SK-N-SH (cell line): ENCODE measurements at regions not wholly inside any gene's neighbourhood (a gene's known extent, or its start where the extent isn't known, plus 50 kb on each side); places are given as distances from the start of the nearest gene placed in this dataset.

Experiments used
- CTCF ChIA-PET: fragments of 300-600, 350-600 bp; formaldehyde crosslinking; extraction: SDS; loops from one replicate; lab custom pipeline; 2021; lab: Yijun Ruan, JAX
- POLR2A ChIA-PET: fragments of 350-600 bp; sonication (Branson Sonifier 250); formaldehyde crosslinking; extraction: SDS; loops from one replicate; lab custom pipeline; 2020; ENCODE audit warnings: antibody characterized with exemption, inconsistent platforms; lab: Yijun Ruan, JAX
- DNase-seq: peaks from one replicate; pipeline ENCODE4 v3.0.0; 2012
- H2AFZ ChIP-seq: fragments of 200-600 bp; sonication (generic); 2 replicates; pipeline ENCODE4 v1.8.1; 2016; ENCODE audit warnings: antibody characterized with exemption, mild to moderate bottlenecking, low read depth
- H3F3A ChIP-seq: fragments of 200-600 bp; sonication (generic); replicated peaks from 2 replicates; pipeline ENCODE3; 2016; ENCODE audit warnings: antibody characterized with exemption, mild to moderate bottlenecking; ENCODE audit not compliant: insufficient read depth
- H3K27ac ChIP-seq, 2 experiments: fragments of 200-500 bp in 1 of 2; fragments of 200-600 bp in 1 of 2; sonication (Bioruptor generic) in 1 of 2; sonication (generic), shearing (Covaris generic) in 1 of 2; 2 replicates each; pipeline versions ENCODE4 v1.5.1 to v1.6.1; 2014 to 2016; ENCODE audit warnings: low read depth in 2 of 2, inconsistent platforms in 1 of 2, low read length in 1 of 2, mild to moderate bottlenecking in 1 of 2, mixed read lengths in 1 of 2
- H3K27me3 ChIP-seq: fragments of 200-600 bp; sonication (generic), shearing (Covaris generic); 2 replicates; pipeline ENCODE4 v1.6.1; 2016; ENCODE audit warnings: mixed run types; ENCODE audit not compliant: insufficient read depth
- H3K36me3 ChIP-seq, 2 experiments: fragments of 200-500 bp in 1 of 2; fragments of 200-600 bp in 1 of 2; sonication (Bioruptor generic) in 1 of 2; sonication (generic) in 1 of 2; replicated peaks in 1 of 2; 2 replicates each; pipeline versions ENCODE3 to v1.5.1; 2014 to 2016; ENCODE audit warnings: low read length in 1 of 2, mild to moderate bottlenecking in 1 of 2; ENCODE audit not compliant: insufficient read depth in 2 of 2, control insufficient read depth in 1 of 2
- H3K4me1 ChIP-seq, 2 experiments: fragments of 200-500 bp in 1 of 2; fragments of 200-600 bp in 1 of 2; sonication (Bioruptor generic) in 1 of 2; sonication (generic), shearing (Covaris generic) in 1 of 2; 2 replicates each; pipeline versions ENCODE4 v1.5.1 to v1.6.1; 2014 to 2016; ENCODE audit warnings: low read depth in 1 of 2, low read length in 1 of 2, mixed run types in 1 of 2; ENCODE audit not compliant: insufficient read depth in 2 of 2, control insufficient read depth in 1 of 2
- H3K4me2 ChIP-seq: fragments of 200-600 bp; sonication (generic), shearing (Covaris generic); 2 replicates; pipeline ENCODE4 v1.6.1; 2017; ENCODE audit warnings: mixed run types
- H3K4me3 ChIP-seq, 2 experiments: fragments of 200-500 bp in 1 of 2; fragments of 200-600 bp in 1 of 2; sonication (Bioruptor generic) in 1 of 2; sonication (generic), shearing (Covaris generic) in 1 of 2; 2 replicates each; pipeline versions ENCODE4 v1.5.1 to v1.8.1; 2014 to 2016; ENCODE audit warnings: low read depth in 2 of 2, inconsistent platforms in 1 of 2, low read length in 1 of 2, mild to moderate bottlenecking in 1 of 2, mixed read lengths in 1 of 2, moderate library complexity in 1 of 2
- H3K79me2 ChIP-seq: fragments of 200-600 bp; sonication (generic); 2 replicates; pipeline ENCODE4 v1.8.1; 2017; ENCODE audit warnings: mild to moderate bottlenecking; ENCODE audit not compliant: insufficient read depth
- H3K9ac ChIP-seq: fragments of 200-600 bp; sonication (generic); 2 replicates; pipeline ENCODE4 v1.6.1; 2017; ENCODE audit warnings: mixed run types
- H3K9me2 ChIP-seq: fragments of 200-600 bp; sonication (generic); 2 replicates; pipeline ENCODE4 v1.6.1; 2017; ENCODE audit warnings: mixed run types
- H3K9me3 ChIP-seq: fragments of 200-600 bp; sonication (generic); 2 replicates; pipeline ENCODE4 v1.6.1; 2017; ENCODE audit warnings: mixed run types, mild to moderate bottlenecking, moderate library complexity
- H4K20me1 ChIP-seq: fragments of 200-600 bp; sonication (generic); 2 replicates; pipeline ENCODE4 v1.6.1; 2017; ENCODE audit warnings: mild to moderate bottlenecking, mixed run types; ENCODE audit not compliant: insufficient read depth
- EP300 ChIP-seq, 2 experiments: IDR thresholded peaks; 2 replicates each; pipeline versions ENCODE4 v1.4.0 to v1.6.1; 2012; ENCODE audit warnings: borderline replicate concordance in 1 of 2, low read depth in 1 of 2, low read length in 1 of 2
- EZH2phosphoT487 ChIP-seq: fragments of 200-600 bp; sonication (generic); IDR thresholded peaks from 2 replicates; pipeline ENCODE4 v1.6.1; 2017; ENCODE audit warnings: low read depth, mixed run types, mild to moderate bottlenecking, antibody characterized with exemption, moderate library complexity, borderline replicate concordance
- FOXJ3 ChIP-seq: sonication (generic); formaldehyde crosslinking; IDR thresholded peaks from 2 replicates; pipeline ENCODE4 v1.5.1; 2020; ENCODE audit warnings: mild to moderate bottlenecking, missing genetic modification reagents
- FOXM1 ChIP-seq: IDR thresholded peaks from 2 replicates; pipeline ENCODE4 v1.4.0; 2012; ENCODE audit warnings: low read depth, mild to moderate bottlenecking
- GABPA ChIP-seq: IDR thresholded peaks from 2 replicates; pipeline ENCODE4 v1.4.0; 2012; ENCODE audit warnings: low read depth, mild to moderate bottlenecking
- GATA2 ChIP-seq: sonication (generic); formaldehyde crosslinking; IDR thresholded peaks from 2 replicates; pipeline ENCODE4 v1.5.0; 2020; ENCODE audit warnings: mild to moderate bottlenecking, missing genetic modification reagents
- NFIC ChIP-seq: IDR thresholded peaks from 2 replicates; pipeline ENCODE4 v1.4.0; 2012; ENCODE audit warnings: borderline replicate concordance
- NRF1 ChIP-seq: IDR thresholded peaks from 2 replicates; pipeline ENCODE4 v1.6.1; 2012; ENCODE audit warnings: low read depth, mild to moderate bottlenecking, low read length
- PBX3 ChIP-seq: IDR thresholded peaks from 2 replicates; pipeline ENCODE4; 2012
- RAD21 ChIP-seq: IDR thresholded peaks from 2 replicates; pipeline ENCODE4 v1.6.1; 2012; ENCODE audit warnings: mild to moderate bottlenecking, low read length
- REST ChIP-seq: IDR thresholded peaks from 2 replicates; pipeline ENCODE4 v1.6.1; 2012; ENCODE audit warnings: mild to moderate bottlenecking, low read depth, low read length, moderate library complexity
- RFX5 ChIP-seq: IDR thresholded peaks from 2 replicates; pipeline ENCODE4 v1.6.1; 2012; ENCODE audit warnings: mild to moderate bottlenecking, improper control_type of control experiment, low read length
- RXRA ChIP-seq: IDR thresholded peaks from 2 replicates; pipeline ENCODE4 v1.4.0; 2012; ENCODE audit warnings: low read depth, mild to moderate bottlenecking, borderline replicate concordance
- SMC3 ChIP-seq: IDR thresholded peaks from 2 replicates; pipeline ENCODE4 v1.6.1; 2012; ENCODE audit warnings: low read depth, low read length, improper control_type of control experiment
- TAF1 ChIP-seq: IDR thresholded peaks from 2 replicates; pipeline ENCODE4 v1.6.1; 2012; ENCODE audit warnings: low read depth, mild to moderate bottlenecking, low read length, moderate library complexity, borderline replicate concordance
- TCF12 ChIP-seq: IDR thresholded peaks from 2 replicates; pipeline ENCODE4 v1.4.0; 2012
- TEAD4 ChIP-seq: IDR thresholded peaks from 2 replicates; pipeline ENCODE4 v1.4.0; 2012; ENCODE audit warnings: mild to moderate bottlenecking, borderline replicate concordance; ENCODE audit not compliant: insufficient read depth
- USF2 ChIP-seq: fragments of 150-350 bp; IDR thresholded peaks from 2 replicates; pipeline ENCODE4 v1.6.1; 2017; ENCODE audit warnings: antibody characterized with exemption, low read length, low read depth, borderline replicate concordance
- YY1 ChIP-seq: IDR thresholded peaks from 2 replicates; pipeline ENCODE4 v1.4.0; 2012; ENCODE audit warnings: low read depth, mild to moderate bottlenecking
- ZBTB33 ChIP-seq: IDR thresholded peaks from 2 replicates; pipeline ENCODE4 v1.4.0; 2012; ENCODE audit warnings: low read depth, borderline replicate concordance
- WGBS: methylation state at CpG from one replicate; pipeline ENCODE4 v1.1.6; 2017; ENCODE audit warnings: low lambda C conversion rate; 5-methylcytosine and 5-hydroxymethylcytosine counted together

GRCh38 chr15:62298811-62299210, 133.7 kb upstream of the C2CD4B start:
- ChIA-PET CTCF (interaction anchor here (3.4 kb wide), 1 partner anchor 8 kb away, joined by 23 read pairs; no protein-coding TSS in a partner anchor), POLR2A (no interaction called here)
- Histone ChIP-seq H3K79me2 (no peaks in the 10 kb centered on the region), H2AFZ (no peak overlapping the region), H3K4me2 (no peak overlapping the region), H4K20me1 (no peaks in the 10 kb centered on the region), H3K9me3 (no peaks in the 10 kb centered on the region), H3K9ac (no peak overlapping the region), H3K4me1 (peaks cover 0 to 9% of the 10 kb centered on the region in 2 experiments; a peak in 2 of 4 replicates), H3K4me3 (no peak overlapping the region), H3K9me2 (no peaks in the 10 kb centered on the region), H3K36me3 (no peaks in the 10 kb centered on the region), H3F3A (no peaks in the 10 kb centered on the region), H3K27ac (no peak overlapping the region), H3K27me3 (no peaks in the 10 kb centered on the region)
- DNase-seq: no peak
- TF ChIP-seq GATA2 (CRISPR knock-in tag) (no peak), TEAD4 (no peak), FOXM1 (no peak), EP300 (IDR thresholded peaks at IDR 0.05; ENCODE audit: borderline replicate concordance in 1 of 2, low read depth in 1 of 2, low read length in 1 of 2) (no peak), RFX5 (no peak), NFIC (no peak), ZBTB33 (no peak), REST (no peak), EZH2phosphoT487 (no peak), TAF1 (no peak), FOXJ3 (no peak), YY1 (no peak), USF2 (no peak), GABPA (no peak), NRF1 (no peak), PBX3 (no peak), RAD21 (no peak), RXRA (no peak), TCF12 (no peak), SMC3 (no peak)
- 78% methylated on average over 2 of the region's 5 CpGs for WGBS
